MM.1S (cell line): ENCODE measurements at regions not wholly inside any gene's neighbourhood (a gene's known extent, or its start where the extent isn't known, plus 50 kb on each side); places are given as distances from the start of the nearest gene placed in this dataset.

ENCODE experiments used
- CTCF ChIP-seq: fragments of 300-600 bp; sonication (generic); IDR thresholded peaks from 2 replicates; pipeline ENCODE4 v1.5.1; 2016; ENCODE audit warnings: antibody characterized with exemption, low read length, mixed read lengths
- EZH2 ChIP-seq: fragments of 300-600 bp; sonication (generic); optimal IDR thresholded peaks from 2 replicates; pipeline ENCODE3; 2017; ENCODE audit warnings: low read depth, mild to moderate bottlenecking, antibody characterized with exemption, low read length, mixed read lengths

- TF ChIP-seq CTCF (no peak), EZH2 (no peak)
These were observed 142.3 kb upstream of the IGF1 start for GRCh38 chr12:102622618-102623017.
